B cell (primary cell): ENCODE measurements at regions not wholly inside any gene's neighbourhood (a gene's known extent, or its start where the extent isn't known, plus 50 kb on each side); places are given as distances from the start of the nearest gene placed in this dataset.
"Not testable (repeated sequence)": the region's sequence is repeated elsewhere in the genome, so short reads cannot be mapped to it uniquely, and the experiment has no call there.

Source experiments
- ATAC-seq: fragments of 200-7000 bp; cut with Tn5 transposase; one replicate; pipeline ENCODE4 v1.10.0; 2021; ENCODE audit warnings: low read depth, mild to moderate bottlenecking, moderate number of reproducible peaks, moderate library complexity
- CTCF ChIA-PET: fragments of 350-600 bp; sonication (Branson Sonifier 250); formaldehyde crosslinking; loops from one replicate; lab custom pipeline; 2021; ENCODE audit warnings: antibody characterized with exemption, inconsistent platforms; lab: Charles Lee
- POLR2A ChIA-PET: fragments of 350-600 bp; sonication (Branson Sonifier 250); formaldehyde crosslinking; loops from one replicate; lab custom pipeline; 2021; ENCODE audit warnings: antibody characterized with exemption; lab: Charles Lee
- DNase-seq: peaks from one replicate; pipeline ENCODE4 v3.0.0; 2013
- H2AFZ ChIP-seq: 2 replicates; pipeline ENCODE4 v1.6.1; 2012; ENCODE audit warnings: mild to moderate bottlenecking, low read depth, low read length; ENCODE audit not compliant: insufficient read depth, poor library complexity, severe bottlenecking
- H3K27ac ChIP-seq, 2 donors: 1 replicate in 1 of 2; 2 replicates in 1 of 2; pipeline ENCODE4 v1.5.1; 2012 to 2013; ENCODE audit warnings: low read length in 2 of 2, mild to moderate bottlenecking in 2 of 2, moderate library complexity in 1 of 2
- H3K27me3 ChIP-seq, 4 experiments: fragments of 200-600 bp in 1 of 4; sonication (generic) in 1 of 4; replicated peaks in 1 of 4; 1 replicate in 2 of 4; 2 replicates in 2 of 4; pipeline versions ENCODE4 v1.6.1 to v1.7.0; 2013 to 2016; ENCODE audit warnings: low read length in 3 of 4, mild to moderate bottlenecking in 2 of 4, mixed read lengths in 1 of 4, moderate library complexity in 1 of 4; ENCODE audit not compliant: insufficient read depth in 4 of 4, control insufficient read depth in 3 of 4; ENCODE audit errors: control extremely low read depth in 1 of 4
- H3K36me3 ChIP-seq, 2 experiments: replicated peaks in 1 of 2; 1 replicate in 1 of 2; 2 replicates in 1 of 2; pipeline versions ENCODE4 v1.6.1 to v1.7.1; 2013; ENCODE audit warnings: low read length in 1 of 2; ENCODE audit not compliant: insufficient read depth in 2 of 2, control insufficient read depth in 1 of 2; ENCODE audit errors: control extremely low read depth in 1 of 2, extremely low read depth in 1 of 2
- H3K4me1 ChIP-seq, 2 donors: fragments of 200-600 bp in 1 of 2; sonication (generic) in 1 of 2; 1 replicate in 1 of 2; 2 replicates in 1 of 2; pipeline versions ENCODE4 v1.5.1 to v1.6.1; 2013 to 2017; ENCODE audit warnings: low read length in 2 of 2; ENCODE audit not compliant: control insufficient read depth in 2 of 2, insufficient read depth in 2 of 2
- H3K4me2 ChIP-seq: replicated peaks from 2 replicates; pipeline ENCODE3; 2012; ENCODE audit warnings: mild to moderate bottlenecking, low read depth, low read length; ENCODE audit not compliant: poor library complexity, severe bottlenecking
- H3K4me3 ChIP-seq, 5 experiments: fragments of 200-600 bp in 1 of 5; sonication (generic) in 1 of 5; 1 replicate in 3 of 5; 2 replicates in 2 of 5; pipeline versions ENCODE4 v1.5.1 to v1.7.0; 2011 to 2016; ENCODE audit warnings: low read length in 4 of 5, mild to moderate bottlenecking in 4 of 5, low read depth in 2 of 5, control low read depth in 1 of 5, moderate library complexity in 1 of 5; ENCODE audit not compliant: insufficient read depth in 1 of 5; ENCODE audit errors: control extremely low read depth in 1 of 5, extremely low read depth in 1 of 5
- H3K79me2 ChIP-seq: fragments of 200-600 bp; sonication (generic); one replicate; pipeline ENCODE4 v1.6.0; 2016; ENCODE audit warnings: low read length; ENCODE audit not compliant: control insufficient read depth, insufficient read depth
- H3K9ac ChIP-seq: fragments of 200-600 bp; sonication (generic); 2 replicates; pipeline ENCODE4 v1.6.1; 2017; ENCODE audit warnings: mild to moderate bottlenecking, low read length, moderate library complexity
- H3K9me3 ChIP-seq, 3 donors: one replicate each; pipeline versions ENCODE4 v1.6.1 to v1.7.1; 2013; ENCODE audit warnings: low read length in 2 of 3; ENCODE audit not compliant: control insufficient read depth in 2 of 3, insufficient read depth in 1 of 3; ENCODE audit errors: control extremely low read depth in 1 of 3
- H4K20me1 ChIP-seq: 2 replicates; pipeline ENCODE4 v1.6.0; 2012; ENCODE audit warnings: mild to moderate bottlenecking, low read length; ENCODE audit not compliant: insufficient read depth, control insufficient read depth, poor library complexity, severe bottlenecking
- H3K27ac Mint-ChIP-seq: one replicate; pipeline ENCODE4 v1.8.0; 2021; ENCODE audit warnings: mixed read lengths
- H3K27me3 Mint-ChIP-seq: one replicate; pipeline ENCODE4 v1.8.0; 2021; ENCODE audit warnings: mixed read lengths
- H3K4me1 Mint-ChIP-seq: one replicate; pipeline ENCODE4 v1.8.0; 2021; ENCODE audit warnings: mixed read lengths
- H3K4me3 Mint-ChIP-seq: one replicate; pipeline ENCODE4 v1.8.0; 2021; ENCODE audit warnings: mixed read lengths
- H3K9me3 Mint-ChIP-seq: one replicate; pipeline ENCODE4 v1.8.0; 2022; ENCODE audit warnings: mixed read lengths; ENCODE audit not compliant: insufficient read depth
- CTCF ChIP-seq: fragments of 200-600 bp; IDR thresholded peaks from one replicate; pipeline ENCODE4 v1.8.0; 2022; ENCODE audit warnings: antibody characterized with exemption, mild to moderate bottlenecking
- EZH2 ChIP-seq: IDR thresholded peaks from 2 replicates; pipeline ENCODE4 v1.6.1; 2012; ENCODE audit warnings: borderline replicate concordance, low read depth, mild to moderate bottlenecking, moderate library complexity, low read length; ENCODE audit not compliant: insufficient read depth, poor library complexity, severe bottlenecking
- WGBS: methylation state at CpG from one replicate; pipeline ENCODE4 v1.1.5; 2013; ENCODE audit warnings: missing lambda C conversion rate; ENCODE audit not compliant: insufficient coverage; 5-methylcytosine and 5-hydroxymethylcytosine counted together
- intact Hi-C: fragments of 100-400 bp; cut with micrococcal nuclease; formaldehyde crosslinking; loops from one replicate; pipeline ENCODE4 v1.10.0; 2022

- H3K27ac ChIP-seq: no peak overlapping the region
Observed at GRCh38 chr16:26988186-26988585, 78.5 kb upstream of the C16orf82 start.

GRCh38 chr16:26990384-26991120, 76.2 kb upstream of the C16orf82 start:
- H4K20me1 ChIP-seq, POLR2A ChIA-PET, H2AFZ ChIP-seq, H3K4me3 Mint-ChIP-seq, H3K79me2 ChIP-seq, H3K9me3 ChIP-seq, H3K4me1 ChIP-seq, DNase-seq, H3K9me3 Mint-ChIP-seq, ATAC-seq, H3K27ac Mint-ChIP-seq, intact Hi-C loops, H3K27ac ChIP-seq, H3K4me1 Mint-ChIP-seq, H3K4me2 ChIP-seq, H3K4me3 ChIP-seq, H3K27me3 ChIP-seq, H3K36me3 ChIP-seq, H3K9ac ChIP-seq: not testable (repeated sequence)
- 100% methylated on average over 1 of the region's 5 CpGs for WGBS
- peaks cover 29% of the 10 kb centered on the region for H3K27me3 Mint-ChIP-seq
- CTCF ChIA-PET: interaction anchor here (1.0 kb wide), 1 partner anchor 10 kb away, joined by 3 read pairs; no protein-coding TSS in a partner anchor

More at GRCh38 chr16:26988186-26988585, 78.5 kb upstream of the C16orf82 start:
- Histone ChIP-seq H3K9me3 (peaks cover 0 to 5% (median 0%) of the 10 kb centered on the region in 3 donors), H3K9ac (no peak overlapping the region), H3K36me3 (no peaks in the 10 kb centered on the region), H2AFZ (no peak overlapping the region), H3K4me1 (no peaks in the 10 kb centered on the region), H3K4me2 (no peak overlapping the region), H3K4me3 (no peak overlapping the region), H3K27me3 (no peaks in the 10 kb centered on the region), H4K20me1 (no peaks in the 10 kb centered on the region), H3K79me2 (no peaks in the 10 kb centered on the region)
- H3K27me3 Mint-ChIP-seq: peaks cover 23% of the 10 kb centered on the region
- no peak for ATAC-seq
- ChIA-PET CTCF (no interaction called here), POLR2A (no interaction called here)
- H3K9me3 Mint-ChIP-seq: no peaks in the 10 kb centered on the region
- intact Hi-C loops: no loop called here
- no peak overlapping the region for H3K27ac Mint-ChIP-seq
- no peaks in the 10 kb centered on the region for H3K4me1 Mint-ChIP-seq
- TF ChIP-seq CTCF (no peak), EZH2 (no peak)
- no peak overlapping the region for H3K4me3 Mint-ChIP-seq
- 74% methylated on average over 5 of the region's 5 CpGs for WGBS
- no peak for DNase-seq
